HG03175 (cell line): ENCODE measurements at regions not wholly inside any gene's neighbourhood (a gene's known extent, or its start where the extent isn't known, plus 50 kb on each side); places are given as distances from the start of the nearest gene placed in this dataset.
"Not testable (repeated sequence)": the region's sequence is repeated elsewhere in the genome, so short reads cannot be mapped to it uniquely, and the experiment has no call there.

Experiments used
- ATAC-seq: cut with Tn5 transposase; IDR thresholded peaks from one replicate; pipeline ENCODE4 v1.9.1; 2021; ENCODE audit warnings: mild to moderate bottlenecking, moderate library complexity; ENCODE audit not compliant: unreplicated experiment

- ATAC-seq = not testable (repeated sequence)
These were observed 571.5 kb downstream of the INSC start for GRCh38 chr11:15686259-15686658.

GRCh38 chr11:15687342-15687741 lies 572.6 kb downstream of the INSC start:
- ATAC-seq = no peak

DNA sequence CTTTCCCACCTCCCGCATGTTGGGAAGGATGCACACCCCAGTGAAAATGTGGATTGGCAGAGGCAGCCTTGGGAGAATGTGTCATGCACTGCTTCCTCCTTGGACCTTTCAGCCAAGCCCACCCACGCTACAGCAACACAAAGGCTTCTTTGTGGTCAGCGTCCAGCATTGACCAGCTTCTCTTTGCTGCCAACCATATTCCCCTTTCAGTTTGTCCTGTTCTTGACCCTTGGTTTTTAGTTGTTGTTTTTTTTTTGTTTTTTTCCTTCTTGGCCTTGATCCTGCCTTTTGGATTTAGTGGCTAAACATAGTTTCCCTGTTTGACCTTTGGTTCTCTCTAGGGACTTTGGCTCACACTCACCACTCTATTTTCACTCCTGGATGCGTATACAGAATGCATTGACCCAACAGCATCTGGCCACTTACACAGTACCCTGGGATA lies 573.6 kb downstream of the INSC start:
- ATAC-seq = no peak

DNA sequence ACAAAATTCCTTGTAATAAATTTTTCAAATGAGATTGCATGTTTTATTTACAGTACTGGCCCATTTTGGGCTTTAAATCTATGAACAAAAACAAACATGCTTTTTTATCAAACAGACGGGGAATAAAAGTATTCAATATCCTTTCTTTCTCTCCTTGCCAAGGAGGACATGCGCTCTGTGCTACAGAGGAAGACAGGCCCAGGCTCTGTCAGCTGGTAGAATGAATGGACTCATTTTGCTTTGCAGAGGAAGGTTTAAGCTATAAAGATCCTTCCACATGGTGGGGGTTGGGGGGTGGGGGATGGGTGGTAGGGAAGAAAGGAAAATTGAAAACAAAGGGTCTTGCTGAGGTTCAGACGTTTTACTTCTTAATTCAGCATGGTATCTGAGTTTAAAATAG lies 575.6 kb downstream of the INSC start:
- ATAC-seq = no peak

DNA sequence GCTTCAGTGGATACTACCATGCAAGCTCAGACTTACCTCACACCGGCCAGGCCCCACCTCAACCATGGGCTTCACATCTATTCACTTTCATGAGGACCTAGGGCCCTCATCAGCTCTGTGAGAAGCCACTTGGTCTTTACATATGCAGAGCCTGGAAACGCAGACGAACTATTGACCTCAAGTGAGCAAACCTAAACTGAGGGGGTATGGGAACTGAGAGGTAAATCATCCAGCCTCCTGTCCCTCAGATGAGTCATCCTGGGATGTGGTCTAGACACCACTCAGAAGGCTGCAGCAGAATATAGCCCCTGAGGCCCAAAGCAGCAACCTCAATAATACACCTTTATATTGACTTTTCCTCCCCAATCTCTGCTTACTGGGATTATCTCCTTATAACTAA lies 578.0 kb downstream of the INSC start:
- peak; percentile 71 for ATAC-seq

- no peak for ATAC-seq
These were observed 580.5 kb downstream of the INSC start for GRCh38 chr11:15695096-15695721.

DNA sequence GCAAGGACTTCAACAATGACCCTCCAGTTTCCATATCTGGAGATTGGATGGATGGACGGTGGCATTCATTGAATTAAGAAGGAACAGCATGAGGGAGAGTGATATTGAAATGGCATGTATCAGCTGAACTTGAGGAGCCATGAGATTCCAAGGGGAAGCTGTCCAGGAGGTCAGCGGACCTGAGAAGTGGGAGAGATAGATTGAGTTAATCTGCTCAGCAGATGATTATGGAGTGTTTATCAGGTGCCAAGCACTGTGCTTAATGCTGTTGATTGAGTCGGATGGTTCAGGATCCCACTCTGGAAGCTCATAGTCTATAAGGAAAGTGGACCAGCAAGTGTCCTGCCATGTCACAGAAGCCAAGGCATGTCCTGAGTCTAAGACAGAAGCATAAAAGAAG lies 581.3 kb downstream of the INSC start:
- no peak for ATAC-seq

DNA sequence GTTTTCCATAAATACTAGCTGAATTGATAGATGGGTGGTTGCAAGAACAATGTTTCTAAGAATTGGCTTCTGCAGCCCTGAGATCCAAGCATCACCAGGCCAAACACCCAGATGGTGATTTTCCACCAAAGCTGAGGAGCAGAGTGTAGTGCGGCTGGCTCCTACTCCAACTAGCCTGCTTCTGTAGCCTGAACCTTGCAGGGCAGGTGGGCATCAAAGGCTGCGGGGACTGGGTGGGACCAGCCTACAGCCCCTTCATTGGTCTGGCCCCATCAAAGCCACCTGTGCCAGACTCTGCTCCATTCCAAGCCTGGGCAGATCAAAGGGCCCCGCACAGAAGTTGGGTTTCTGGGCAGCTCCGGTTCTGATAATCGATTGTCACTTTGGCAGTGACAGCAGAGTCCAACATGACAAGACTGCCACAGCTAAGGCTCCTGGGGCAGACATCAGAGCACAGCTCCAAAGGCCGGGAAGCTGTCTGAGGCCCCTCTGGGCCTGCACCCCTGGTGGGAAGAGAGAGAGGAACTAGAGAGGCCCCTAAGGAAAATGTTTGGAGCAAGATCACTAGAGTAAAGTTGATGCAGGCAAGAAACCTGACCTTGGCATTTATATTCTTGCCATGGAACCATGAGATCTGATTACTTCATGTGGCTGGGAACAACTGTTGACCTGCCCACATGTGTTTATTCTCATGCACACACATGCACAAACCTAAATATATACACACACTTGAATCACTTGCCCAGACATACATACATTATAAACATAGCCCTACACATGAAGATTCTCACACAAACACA lies 582.9 kb downstream of the INSC start:
- ATAC-seq = no peak

- ATAC-seq = no peak
These were observed 584.1 kb downstream of the INSC start for GRCh38 chr11:15698855-15699254.

GRCh38 chr11:15699978-15700377 lies 585.3 kb downstream of the INSC start:
- no peak for ATAC-seq

GRCh38 chr11:15700456-15700855 lies 585.7 kb downstream of the INSC start:
- no peak for ATAC-seq

GRCh38 chr11:15704064-15704463 lies 589.3 kb downstream of the INSC start:
- ATAC-seq = no peak

DNA sequence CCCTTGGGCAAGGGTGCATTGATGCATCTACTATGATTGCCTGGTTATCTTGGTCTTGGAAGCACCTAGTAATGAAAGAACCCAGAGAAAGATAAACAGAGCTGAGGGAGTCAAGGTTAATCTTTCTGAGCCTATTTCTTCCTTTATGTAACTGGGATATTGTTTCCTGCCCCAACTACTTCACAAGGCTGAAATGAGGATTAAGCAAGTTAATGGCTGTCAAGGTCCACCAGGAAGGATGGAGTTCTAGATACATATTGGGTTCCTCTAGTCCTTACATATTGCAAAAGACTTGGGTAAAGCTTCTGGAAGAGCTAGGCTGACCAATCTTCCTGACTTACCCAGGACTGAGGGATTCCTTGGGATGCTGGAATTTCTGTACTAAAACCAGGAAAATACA lies 589.8 kb downstream of the INSC start:
- ATAC-seq = no peak

DNA sequence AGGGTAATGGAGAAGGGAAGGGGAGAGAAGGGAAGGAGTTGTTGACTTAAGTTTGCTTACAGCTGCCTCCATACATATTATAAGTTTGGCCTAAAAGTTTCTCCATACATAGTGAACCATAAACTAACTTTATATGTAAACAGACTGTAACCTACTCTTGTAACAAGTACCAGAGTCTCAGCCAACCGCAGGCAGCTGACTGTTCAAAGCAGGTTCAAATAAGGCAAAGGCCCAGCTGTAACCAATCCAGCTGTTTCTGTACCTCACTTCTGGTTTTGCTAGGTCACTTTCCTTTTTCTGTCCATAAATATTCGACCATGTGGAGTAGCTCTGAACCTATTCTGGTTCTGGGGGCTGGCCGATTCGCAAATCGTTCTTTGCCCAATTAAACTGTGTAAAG lies 591.2 kb downstream of the INSC start:
- ATAC-seq = no peak

DNA sequence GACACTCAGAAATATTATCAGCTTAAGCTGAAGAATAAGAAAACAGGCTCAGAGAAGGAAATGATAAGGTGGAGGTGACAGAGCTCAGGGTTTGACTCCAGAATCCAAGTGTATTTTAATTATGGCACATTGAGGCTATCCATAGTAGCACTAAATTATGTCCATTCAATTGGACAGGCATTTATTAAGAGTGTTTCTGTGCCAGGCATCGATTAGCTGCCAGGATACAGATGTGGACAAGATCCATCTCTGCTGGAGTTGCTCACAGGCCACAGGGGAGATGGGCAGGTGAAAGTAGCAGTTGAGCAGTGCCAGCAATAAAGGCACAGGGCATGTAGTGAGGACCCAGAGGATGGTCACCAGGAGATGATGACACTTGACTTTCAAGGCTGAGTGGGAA lies 592.5 kb downstream of the INSC start:
- no peak for ATAC-seq

DNA sequence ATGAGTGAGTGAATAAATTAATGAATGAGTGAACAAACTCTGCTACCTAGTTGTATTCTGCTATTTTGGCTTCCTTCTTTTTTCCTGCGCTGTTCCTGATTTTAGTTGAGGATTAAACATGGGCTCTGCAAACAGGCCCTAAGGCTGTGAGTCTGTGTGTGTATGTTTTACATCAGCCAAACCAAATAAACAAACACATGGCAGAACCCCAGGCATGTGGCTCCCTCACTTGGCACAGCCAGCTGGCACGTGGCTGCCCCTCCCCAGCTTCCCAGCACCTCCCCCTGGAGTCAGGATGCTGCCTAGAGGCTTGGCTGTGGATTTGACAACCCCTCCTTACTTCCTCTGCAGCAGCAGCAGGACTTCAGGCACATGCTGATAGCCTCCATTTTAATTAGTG lies 593.2 kb downstream of the INSC start:
- no peak for ATAC-seq

DNA sequence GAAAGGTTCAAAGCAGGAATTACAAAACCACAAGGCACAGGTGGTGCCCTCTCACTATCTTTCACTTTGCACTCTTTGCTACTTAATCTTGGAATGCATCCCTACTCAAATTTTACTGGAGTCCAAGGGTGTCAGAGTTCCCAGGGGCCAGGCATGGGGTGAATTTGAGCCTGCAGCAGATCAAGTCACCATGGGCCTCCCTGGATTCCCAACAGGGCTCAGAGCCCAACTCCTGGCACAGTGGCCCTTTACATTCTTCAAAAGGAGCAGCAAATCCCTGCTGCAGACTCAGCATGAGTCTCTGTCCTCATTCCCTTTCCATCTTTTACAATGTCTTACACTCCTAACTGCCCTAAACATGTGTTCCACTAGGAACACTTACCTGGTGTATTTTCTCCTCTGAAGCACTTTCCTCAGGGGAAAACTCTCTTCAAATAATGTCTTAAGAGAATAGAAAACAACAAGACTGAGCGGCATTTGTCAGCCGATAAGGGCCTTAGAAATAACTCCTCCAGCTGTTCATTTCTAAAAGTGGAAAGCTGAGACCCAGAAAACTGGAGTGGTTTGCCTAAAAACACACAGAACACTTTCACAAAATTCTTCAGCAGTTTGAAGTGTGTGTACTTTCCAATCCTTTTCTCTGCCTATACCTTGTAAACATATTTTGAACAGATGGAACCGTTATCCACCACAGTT lies 596.0 kb downstream of the INSC start:
- no peak for ATAC-seq

GRCh38 chr11:15711311-15711710 lies 596.6 kb downstream of the INSC start:
- ATAC-seq = no peak

DNA sequence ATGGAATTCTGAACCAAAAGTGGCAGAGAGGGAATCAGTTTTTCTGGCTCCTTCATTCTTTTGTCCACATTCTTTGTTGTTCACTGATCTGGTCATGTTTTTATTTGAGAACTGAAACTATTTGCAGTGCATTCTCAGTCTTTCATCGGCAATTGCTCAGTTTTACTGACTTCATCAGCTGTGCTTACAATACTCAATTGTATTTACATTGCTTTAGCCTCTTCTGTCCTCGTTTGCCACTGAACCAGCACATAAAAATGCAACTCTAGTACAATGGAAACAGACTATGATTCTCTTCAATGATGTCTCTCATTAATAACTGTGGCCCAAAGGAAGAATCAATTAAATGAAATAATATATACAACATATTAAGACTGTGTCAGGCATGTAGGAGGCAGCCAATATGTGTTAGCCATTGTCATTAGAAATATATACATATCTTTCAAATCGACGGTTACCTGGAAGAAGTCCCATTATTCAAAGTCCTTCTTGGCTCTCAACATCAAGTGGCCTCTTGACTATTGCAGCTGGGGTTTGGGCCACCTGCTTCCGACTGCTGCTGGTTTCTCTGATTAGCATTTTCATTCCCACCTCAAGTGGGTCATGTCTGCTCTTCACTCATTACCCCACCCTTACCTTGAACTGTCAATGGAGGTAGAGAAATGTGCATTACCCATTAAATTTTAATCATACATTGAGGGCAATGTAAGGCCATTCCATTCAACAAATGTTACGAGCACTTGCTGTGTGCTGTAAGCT lies 600.1 kb downstream of the INSC start:
- ATAC-seq = no peak

DNA sequence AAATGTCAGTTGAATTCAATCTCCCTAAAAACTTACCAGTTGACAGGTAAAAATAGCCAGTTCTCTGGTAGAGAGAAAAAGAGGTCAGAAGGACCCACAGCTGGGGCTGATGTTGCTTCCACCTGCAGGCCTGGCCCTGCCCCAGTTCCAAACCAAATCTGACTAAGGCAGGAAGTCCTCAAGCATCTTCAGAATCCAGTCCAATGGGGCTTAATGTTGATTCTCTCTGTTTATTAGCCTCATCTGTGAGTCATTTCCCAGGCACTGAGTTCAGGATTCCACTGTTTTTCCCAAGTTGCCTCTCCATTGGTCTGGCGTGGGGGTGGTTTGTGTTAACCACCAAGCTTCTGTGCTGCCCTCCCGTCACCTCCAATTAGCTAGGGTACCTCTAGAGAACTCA lies 601.8 kb downstream of the INSC start:
- ATAC-seq = no peak

DNA sequence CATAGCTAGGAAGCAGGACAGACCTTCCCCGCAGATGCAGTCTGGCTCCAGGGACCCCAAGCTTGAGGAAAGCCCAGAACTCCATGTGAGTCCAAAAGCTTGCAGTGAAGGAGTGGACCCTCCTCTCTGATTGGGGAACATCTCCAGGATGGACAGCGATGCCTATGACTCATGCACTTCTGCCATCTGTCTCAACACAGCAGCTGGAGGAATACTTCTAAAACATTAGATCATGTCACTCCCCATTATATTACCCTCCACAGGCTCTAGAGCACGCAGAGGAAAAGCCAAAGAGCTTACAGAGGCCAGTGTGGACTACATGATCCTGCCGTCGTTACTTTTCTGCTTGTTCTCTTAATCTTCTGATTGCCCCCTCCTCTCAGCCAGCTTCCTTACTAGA lies 605.7 kb downstream of the INSC start:
- ATAC-seq = no peak
